ENCODE measurements at regions not wholly inside any gene's neighbourhood (a gene's known extent, or its start where the extent isn't known, plus 50 kb on each side); places are given as distances from the start of the nearest gene placed in this dataset.

DNA sequence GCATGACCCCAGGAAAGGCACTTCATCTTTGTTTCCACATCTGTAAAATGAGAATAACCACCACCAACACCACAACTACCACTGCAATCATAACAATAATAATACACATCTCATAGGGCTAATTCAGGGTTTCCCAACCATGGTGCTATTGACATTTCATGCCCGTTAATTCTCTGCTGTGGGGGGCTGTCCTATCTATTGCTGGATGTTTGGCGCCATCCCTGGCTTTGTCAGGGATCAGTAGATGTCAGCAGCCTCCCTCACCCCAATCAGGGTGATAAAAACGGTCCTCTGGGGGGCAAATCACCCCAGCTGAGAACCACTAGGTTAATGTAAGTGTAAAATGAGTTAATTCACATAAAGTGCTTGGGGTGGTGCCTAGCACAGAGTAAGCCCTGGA lies 145.8 kb downstream of the EMX2 start:
- TF ChIP-seq, protein P1, sequence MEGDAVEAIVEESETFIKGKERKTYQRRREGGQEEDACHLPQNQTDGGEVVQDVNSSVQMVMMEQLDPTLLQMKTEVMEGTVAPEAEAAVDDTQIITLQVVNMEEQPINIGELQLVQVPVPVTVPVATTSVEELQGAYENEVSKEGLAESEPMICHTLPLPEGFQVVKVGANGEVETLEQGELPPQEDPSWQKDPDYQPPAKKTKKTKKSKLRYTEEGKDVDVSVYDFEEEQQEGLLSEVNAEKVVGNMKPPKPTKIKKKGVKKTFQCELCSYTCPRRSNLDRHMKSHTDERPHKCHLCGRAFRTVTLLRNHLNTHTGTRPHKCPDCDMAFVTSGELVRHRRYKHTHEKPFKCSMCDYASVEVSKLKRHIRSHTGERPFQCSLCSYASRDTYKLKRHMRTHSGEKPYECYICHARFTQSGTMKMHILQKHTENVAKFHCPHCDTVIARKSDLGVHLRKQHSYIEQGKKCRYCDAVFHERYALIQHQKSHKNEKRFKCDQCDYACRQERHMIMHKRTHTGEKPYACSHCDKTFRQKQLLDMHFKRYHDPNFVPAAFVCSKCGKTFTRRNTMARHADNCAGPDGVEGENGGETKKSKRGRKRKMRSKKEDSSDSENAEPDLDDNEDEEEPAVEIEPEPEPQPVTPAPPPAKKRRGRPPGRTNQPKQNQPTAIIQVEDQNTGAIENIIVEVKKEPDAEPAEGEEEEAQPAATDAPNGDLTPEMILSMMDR (conservative IDR thresholded peaks at IDR 0.05; ENCODE audit: low read length): no peak
- no peak for TF ChIP-seq EZH2phosphoT487 (IDR thresholded peaks at IDR 0.05; ENCODE audit: borderline replicate concordance, low read depth, low read length)
